HS-27A (cell line): ENCODE measurements at regions not wholly inside any gene's neighbourhood (a gene's known extent, or its start where the extent isn't known, plus 50 kb on each side); places are given as distances from the start of the nearest gene placed in this dataset.
"Not testable (repeated sequence)": the region's sequence is repeated elsewhere in the genome, so short reads cannot be mapped to it uniquely, and the experiment has no call there.

Experiments used
- DNase-seq: peaks from one replicate; pipeline ENCODE4 v3.0.0-alpha.2; 2012; ENCODE audit warnings: low read depth, missing footprints

DNA sequence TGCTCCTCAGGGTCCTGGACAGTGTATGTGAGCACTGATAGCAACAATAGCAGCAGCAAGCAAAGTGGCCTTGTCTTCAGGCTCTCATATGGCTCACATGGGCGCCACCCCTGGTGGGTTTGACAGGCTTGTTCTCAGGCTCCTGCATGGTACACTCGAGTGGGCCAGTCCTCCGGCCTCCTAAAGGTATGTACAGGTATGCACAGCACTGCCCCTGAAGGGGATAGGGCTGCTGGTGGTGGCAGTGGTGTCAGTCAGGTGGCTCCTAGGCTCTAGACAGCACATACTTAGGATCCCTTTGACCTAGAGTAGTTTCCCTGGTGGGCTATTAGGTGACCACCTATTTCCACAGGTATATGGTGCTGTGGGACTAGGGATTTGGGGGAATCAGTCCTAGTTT lies 79.8 kb downstream of the LGALS9B start:
- not testable (repeated sequence) for DNase-seq

DNA sequence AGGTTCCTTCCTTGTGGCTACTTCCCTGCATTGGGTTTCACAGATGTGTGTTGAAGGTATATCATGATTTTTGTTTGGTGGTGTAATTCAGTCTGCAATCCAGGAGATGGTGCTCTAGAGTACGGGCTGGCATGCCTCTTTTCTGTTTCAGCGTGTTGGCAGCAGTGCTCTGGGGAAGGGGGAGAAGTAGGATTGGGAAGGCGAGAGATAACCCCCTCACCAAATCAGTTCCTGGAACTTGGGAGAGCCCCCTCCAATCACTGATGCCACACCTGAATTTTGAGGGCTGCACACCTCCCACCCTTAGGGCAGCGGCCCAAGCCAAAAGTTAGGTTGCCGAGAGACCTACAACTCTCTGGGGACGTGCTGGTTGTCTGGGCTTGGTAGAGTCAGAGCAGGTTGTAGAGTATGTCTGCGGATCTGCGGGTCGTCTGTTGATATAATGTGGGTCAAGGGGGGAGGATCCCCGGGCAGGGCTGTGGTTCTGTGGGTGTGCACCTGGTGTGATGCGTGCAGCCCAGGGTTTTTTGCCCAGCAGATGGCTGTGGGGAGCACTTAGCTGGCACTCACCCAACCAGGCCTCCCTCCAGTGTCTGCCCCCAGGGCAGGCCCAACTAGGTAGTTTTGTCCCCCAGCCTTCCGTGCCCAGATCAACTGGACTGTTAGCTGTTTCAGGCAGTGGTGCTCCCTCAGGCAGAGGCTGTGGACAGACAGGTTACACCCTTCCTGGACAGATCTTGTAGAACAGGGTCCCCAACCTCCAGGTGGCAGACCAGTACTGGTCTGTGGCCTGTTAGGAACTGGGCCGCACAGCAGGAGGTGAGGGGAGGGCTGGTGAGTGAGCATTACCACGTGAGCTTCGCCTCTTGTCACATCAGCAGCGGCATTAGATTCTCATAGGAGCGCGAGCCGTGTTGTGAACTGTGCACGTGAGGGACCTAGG lies 85.7 kb downstream of the LGALS9B start:
- DNase-seq = peak; percentile 22

DNA sequence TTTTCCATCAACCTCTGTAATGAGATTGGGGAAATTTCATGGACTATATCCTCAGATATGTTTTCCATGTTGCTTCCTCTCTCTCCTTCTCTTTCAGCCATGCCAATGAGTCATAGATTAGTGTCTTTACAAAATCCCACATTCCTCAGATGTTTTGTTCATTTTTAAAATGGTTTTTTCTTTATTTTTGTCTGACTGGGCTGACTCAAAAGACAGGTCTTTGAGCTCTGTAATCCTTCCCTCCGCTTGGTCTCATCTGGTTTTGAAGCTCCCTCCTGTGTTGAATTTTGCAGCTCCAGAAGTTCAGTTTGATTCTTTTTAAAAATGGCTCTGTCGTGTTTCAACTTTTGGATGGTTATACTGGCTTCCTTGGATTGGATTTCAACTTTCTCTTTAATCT lies 86.7 kb downstream of the LGALS9B start:
- peak; percentile 42 for DNase-seq

DNA sequence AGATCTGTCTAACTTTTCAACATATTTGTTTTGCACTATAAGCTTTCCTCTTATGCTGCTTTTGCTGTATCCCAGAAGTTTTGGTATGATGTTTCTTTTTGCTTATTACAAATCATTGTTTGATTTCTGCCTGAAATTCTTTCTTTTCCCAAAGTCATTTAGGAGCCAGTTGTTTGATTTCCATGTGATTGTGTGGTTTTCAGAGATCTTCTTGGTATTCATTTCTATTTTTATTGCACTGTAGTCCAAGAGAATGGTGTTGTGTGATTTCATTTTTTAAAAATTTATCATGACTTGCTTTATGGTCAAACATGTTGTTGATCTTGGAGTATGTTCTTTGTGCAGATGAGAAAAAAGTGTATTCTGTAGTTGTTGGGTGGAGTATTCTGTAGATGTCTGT lies 88.1 kb downstream of the LGALS9B start:
- peak; percentile 1 for DNase-seq

DNA sequence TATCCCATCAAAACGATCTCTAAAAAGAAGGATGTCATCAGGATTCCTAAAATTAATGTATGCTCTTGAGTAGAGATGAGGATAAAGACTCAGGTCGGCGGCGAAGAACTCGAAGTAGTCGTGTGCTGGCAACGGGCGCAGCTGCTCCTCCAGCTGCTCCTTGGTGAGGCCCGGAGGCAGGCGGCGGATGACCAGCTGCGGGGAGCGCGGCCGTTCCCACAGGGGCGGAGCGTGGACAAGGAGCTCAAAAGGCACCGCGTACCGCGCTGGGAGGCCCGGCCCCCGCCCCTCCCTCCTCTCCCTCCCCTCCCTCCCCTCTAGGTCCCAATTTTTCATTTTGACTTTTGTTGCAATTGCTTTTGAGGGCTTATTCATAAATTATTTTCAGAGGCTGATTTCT lies 90.7 kb downstream of the LGALS9B start:
- not testable (repeated sequence) for DNase-seq

DNA sequence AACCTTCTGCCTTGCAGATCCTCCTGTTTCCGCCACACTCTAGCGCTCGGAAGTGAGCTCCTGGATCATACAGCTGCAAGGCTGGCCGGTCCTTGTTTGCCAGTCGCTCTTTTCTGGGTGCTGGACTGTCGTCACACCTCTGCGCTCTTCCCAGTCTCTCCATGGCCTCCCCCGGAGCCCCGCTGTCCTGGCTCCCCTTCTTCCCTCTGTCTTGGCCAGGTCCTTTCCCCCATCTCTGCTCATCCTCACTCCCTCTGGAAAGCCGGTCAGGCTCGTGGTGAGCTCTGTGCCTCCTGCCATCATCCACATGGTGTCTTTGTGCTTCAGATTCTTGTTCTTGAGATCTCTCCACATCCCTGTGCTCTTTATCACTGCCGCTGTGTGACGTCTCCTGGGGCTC lies 91.6 kb downstream of the LGALS9B start:
- not testable (repeated sequence) for DNase-seq
